ENCODE measurements at regions not wholly inside any gene's neighbourhood (a gene's known extent, or its start where the extent isn't known, plus 50 kb on each side); places are given as distances from the start of the nearest gene placed in this dataset.

GRCh38 chr1:62952596-62952995, 168.7 kb downstream of the ATG4C start:
- H3K36me3 ChIP-seq (ENCODE audit: control insufficient read depth, insufficient read depth, low read length), result no peaks in the 10 kb centered on the region
- no peaks in the 10 kb centered on the region for H3K9me3 ChIP-seq (ENCODE audit: control insufficient read depth, low read length)
- H3K4me1 ChIP-seq (ENCODE audit: control insufficient read depth, insufficient read depth, low read length, poor library complexity, severe bottlenecking), result no peaks in the 10 kb centered on the region
- H3K27ac ChIP-seq (ENCODE audit: low read depth, low read length, severe bottlenecking), result no peak overlapping the region
- WGBS, 2 experiments (ENCODE audit: insufficient coverage in 2 of 2), result no CpG with 5 or more reads among the region's 1 CpG
- no peak overlapping the region for H3K4me3 ChIP-seq (ENCODE audit: extremely low read depth, insufficient read depth, low read length, poor library complexity, severe bottlenecking)

DNA sequence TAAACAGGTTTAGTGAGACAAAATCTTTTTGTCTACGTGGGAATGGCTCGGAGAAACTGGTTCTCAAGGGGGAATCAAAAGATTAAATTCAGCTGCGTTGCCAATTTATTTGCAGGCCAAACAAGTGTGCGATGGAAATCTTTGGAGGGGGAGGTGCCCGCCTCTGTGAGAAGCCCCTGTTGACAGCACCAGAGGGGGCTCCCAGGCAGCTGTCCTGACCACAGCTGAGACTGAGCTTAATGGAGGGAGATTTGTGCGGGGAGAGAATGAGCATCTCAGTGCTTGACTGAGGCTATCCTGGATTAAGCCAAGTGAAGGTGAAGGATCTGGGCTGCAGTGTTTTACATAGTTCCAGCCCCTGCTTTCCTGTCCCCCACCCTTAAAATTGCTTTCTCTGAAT, 169.7 kb downstream of the ATG4C start:
- H3K27ac ChIP-seq (ENCODE audit: low read depth, low read length, severe bottlenecking), result no peak overlapping the region
- H3K4me1 ChIP-seq (ENCODE audit: control insufficient read depth, insufficient read depth, low read length, poor library complexity, severe bottlenecking), result no peaks in the 10 kb centered on the region
- no peaks in the 10 kb centered on the region for H3K9me3 ChIP-seq (ENCODE audit: control insufficient read depth, low read length)
- H3K36me3 ChIP-seq (ENCODE audit: control insufficient read depth, insufficient read depth, low read length), result no peaks in the 10 kb centered on the region
- WGBS, 2 experiments (ENCODE audit: insufficient coverage in 2 of 2), result 47 to 48% methylated on average over 6 of the region's 6 CpGs
- no peak overlapping the region for H3K4me3 ChIP-seq (ENCODE audit: extremely low read depth, insufficient read depth, low read length, poor library complexity, severe bottlenecking)

- WGBS, 2 experiments (ENCODE audit: insufficient coverage in 2 of 2), result 78 to 100% methylated on average over 2 to 4 of the region's 7 CpGs
- Histone ChIP-seq H3K4me3 (ENCODE audit: extremely low read depth, insufficient read depth, low read length, poor library complexity, severe bottlenecking) (no peak overlapping the region), H3K27ac (ENCODE audit: low read depth, low read length, severe bottlenecking) (no peak overlapping the region), H3K36me3 (ENCODE audit: control insufficient read depth, insufficient read depth, low read length) (no peaks in the 10 kb centered on the region), H3K4me1 (ENCODE audit: control insufficient read depth, insufficient read depth, low read length, poor library complexity, severe bottlenecking) (no peaks in the 10 kb centered on the region), H3K9me3 (ENCODE audit: control insufficient read depth, low read length) (no peaks in the 10 kb centered on the region)
These were observed 170.8 kb downstream of the ATG4C start for GRCh38 chr1:62954758-62955157.

- H3K27ac ChIP-seq (ENCODE audit: low read depth, low read length, severe bottlenecking), result no peak overlapping the region
- no peaks in the 10 kb centered on the region for H3K36me3 ChIP-seq (ENCODE audit: control insufficient read depth, insufficient read depth, low read length)
- H3K4me1 ChIP-seq (ENCODE audit: control insufficient read depth, insufficient read depth, low read length, poor library complexity, severe bottlenecking), result no peaks in the 10 kb centered on the region
- WGBS, 2 experiments (ENCODE audit: insufficient coverage in 2 of 2), result no CpG with 5 or more reads among the region's 1 CpG
- H3K9me3 ChIP-seq (ENCODE audit: control insufficient read depth, low read length), result no peaks in the 10 kb centered on the region
- no peak overlapping the region for H3K4me3 ChIP-seq (ENCODE audit: extremely low read depth, insufficient read depth, low read length, poor library complexity, severe bottlenecking)
These were observed 171.7 kb downstream of the ATG4C start for GRCh38 chr1:62955666-62956065.

DNA sequence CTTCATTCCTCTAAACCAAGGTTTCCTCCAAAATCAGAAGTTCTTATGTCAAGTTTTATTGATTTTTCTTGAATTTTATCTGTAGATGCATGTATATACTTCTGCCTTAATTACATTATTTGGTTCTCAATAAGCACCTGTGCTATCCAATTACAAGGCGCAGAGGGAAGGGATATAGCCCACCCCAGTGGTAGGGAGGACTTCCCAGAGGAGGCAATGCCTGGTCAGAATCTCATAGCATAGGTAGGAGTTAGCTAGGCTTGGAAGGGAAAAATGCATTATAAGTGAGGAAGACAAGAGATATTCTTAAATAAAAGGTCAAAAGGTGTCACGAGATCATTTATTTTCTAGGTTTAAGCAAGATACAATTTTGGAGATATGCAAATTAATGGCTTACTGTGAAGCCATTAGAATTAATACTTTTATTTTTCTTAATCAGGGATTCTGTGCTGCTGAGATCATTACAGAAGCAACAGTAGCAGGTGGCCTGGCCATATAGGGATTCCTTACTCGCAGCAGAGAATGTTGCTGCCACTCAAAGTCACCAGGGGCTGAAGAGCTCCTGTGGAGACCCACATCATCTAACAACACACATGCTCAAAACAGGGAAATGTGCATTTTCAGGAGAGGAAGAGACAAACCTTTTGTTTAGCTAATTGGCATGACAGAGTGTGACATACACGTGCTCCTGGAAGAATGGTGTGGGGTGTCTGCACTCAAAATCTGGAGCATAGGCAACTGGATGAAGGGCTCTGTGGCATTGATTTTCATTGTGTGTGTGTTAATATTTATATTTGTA, 178.3 kb downstream of the ATG4C start:
- Histone ChIP-seq H3K36me3 (ENCODE audit: control insufficient read depth, insufficient read depth, low read length) (no peaks in the 10 kb centered on the region), H3K4me1 (ENCODE audit: control insufficient read depth, insufficient read depth, low read length, poor library complexity, severe bottlenecking) (peaks cover 2% of the 10 kb centered on the region), H3K27ac (ENCODE audit: low read depth, low read length, severe bottlenecking) (no peak overlapping the region), H3K4me3 (ENCODE audit: extremely low read depth, insufficient read depth, low read length, poor library complexity, severe bottlenecking) (no peak overlapping the region), H3K9me3 (ENCODE audit: control insufficient read depth, low read length) (no peaks in the 10 kb centered on the region)
- 0 to 67% methylated on average over 1 to 2 of the region's 4 CpGs for WGBS, 2 experiments (ENCODE audit: insufficient coverage in 2 of 2)

DNA sequence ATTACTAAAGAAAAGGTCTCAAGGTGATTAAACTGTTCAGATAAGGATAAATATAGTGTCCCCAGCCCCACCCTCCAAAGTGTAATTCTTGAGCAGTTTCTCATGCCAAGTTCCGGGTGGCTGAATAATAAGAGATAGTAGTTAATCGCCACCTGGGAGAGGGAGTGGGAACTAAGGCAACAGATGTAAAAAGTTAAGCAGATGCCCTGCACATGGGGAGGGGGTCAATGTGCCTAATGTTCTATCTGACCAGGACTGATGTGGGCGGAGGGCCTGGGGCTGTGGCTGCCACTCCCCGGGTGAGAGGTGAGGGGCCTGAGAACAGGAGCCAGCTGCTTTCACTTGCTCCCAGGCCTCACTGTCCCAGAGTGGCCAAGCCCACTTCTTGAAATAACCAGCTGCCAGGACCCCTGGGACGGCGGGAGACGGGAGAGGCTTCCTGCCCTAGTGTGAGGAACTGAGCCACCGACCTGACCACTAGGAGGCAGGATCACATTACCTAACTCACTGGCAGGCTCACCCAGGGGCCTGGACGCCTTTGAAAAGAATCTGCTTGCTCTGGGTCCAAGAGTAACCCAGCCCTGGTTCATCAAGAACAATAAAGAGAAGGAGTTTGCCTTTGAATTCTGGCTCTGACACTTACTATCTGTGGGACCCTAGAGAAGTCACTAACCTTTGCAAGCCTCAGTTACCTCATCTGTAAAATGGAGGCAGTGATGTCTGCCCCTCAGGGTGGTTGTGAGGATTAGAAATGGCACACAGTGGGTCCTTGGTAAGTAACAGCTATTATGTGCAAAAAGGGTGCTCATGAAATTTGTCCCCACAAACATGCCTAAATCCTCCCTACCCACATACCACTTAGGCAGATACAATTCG, 179.2 kb downstream of the ATG4C start:
- 27 to 33% methylated on average over 7 to 10 of the region's 10 CpGs for WGBS, 2 experiments (ENCODE audit: insufficient coverage in 2 of 2)

GRCh38 chr1:62964141-62964540, 180.2 kb downstream of the ATG4C start:
- 86 to 100% methylated on average over 1 of the region's 3 CpGs for WGBS, 2 experiments (ENCODE audit: insufficient coverage in 2 of 2)
- Histone ChIP-seq H3K27ac (ENCODE audit: low read depth, low read length, severe bottlenecking) (no peak overlapping the region), H3K36me3 (ENCODE audit: control insufficient read depth, insufficient read depth, low read length) (no peaks in the 10 kb centered on the region)

More for the DNA sequence above, 179.2 kb downstream of the ATG4C start:
- peaks cover 2% of the 10 kb centered on the region for H3K4me1 ChIP-seq (ENCODE audit: control insufficient read depth, insufficient read depth, low read length, poor library complexity, severe bottlenecking)
- H3K27ac ChIP-seq (ENCODE audit: low read depth, low read length, severe bottlenecking), result no peak overlapping the region
- H3K9me3 ChIP-seq (ENCODE audit: control insufficient read depth, low read length), result no peaks in the 10 kb centered on the region
- H3K36me3 ChIP-seq (ENCODE audit: control insufficient read depth, insufficient read depth, low read length), result no peaks in the 10 kb centered on the region
- H3K4me3 ChIP-seq (ENCODE audit: extremely low read depth, insufficient read depth, low read length, poor library complexity, severe bottlenecking), result no peak overlapping the region

DNA sequence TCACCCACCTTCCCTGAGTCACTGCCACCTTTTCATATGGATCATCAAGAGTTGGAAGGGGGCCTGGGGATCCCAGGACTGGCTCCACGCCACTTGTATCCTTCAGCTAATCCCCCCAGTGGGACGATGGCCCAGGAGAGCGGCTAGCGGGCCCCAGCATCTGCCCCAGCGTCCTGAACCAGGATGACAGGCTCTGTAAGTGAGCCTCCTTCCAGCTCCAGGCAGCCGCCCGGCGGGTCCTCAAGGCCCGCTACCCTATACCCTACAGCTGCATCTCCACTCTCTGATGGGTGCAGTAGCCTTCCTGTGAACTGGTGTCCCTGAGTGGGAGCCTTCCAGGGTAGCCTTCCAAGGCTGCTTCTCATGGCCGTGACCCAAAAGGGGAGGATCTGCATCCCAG, 183.1 kb downstream of the ATG4C start:
- H3K27ac ChIP-seq (ENCODE audit: low read depth, low read length, severe bottlenecking), result no peak overlapping the region
- H3K4me1 ChIP-seq (ENCODE audit: control insufficient read depth, insufficient read depth, low read length, poor library complexity, severe bottlenecking), result peaks cover 2% of the 10 kb centered on the region
- WGBS, 2 experiments (ENCODE audit: insufficient coverage in 2 of 2), result 88 to 97% methylated on average over 3 to 7 of the region's 10 CpGs
- H3K9me3 ChIP-seq (ENCODE audit: control insufficient read depth, low read length), result no peaks in the 10 kb centered on the region
- no peaks in the 10 kb centered on the region for H3K36me3 ChIP-seq (ENCODE audit: control insufficient read depth, insufficient read depth, low read length)
- no peak overlapping the region for H3K4me3 ChIP-seq (ENCODE audit: extremely low read depth, insufficient read depth, low read length, poor library complexity, severe bottlenecking)

More at GRCh38 chr1:62964141-62964540, 180.2 kb downstream of the ATG4C start:
- Histone ChIP-seq H3K4me1 (ENCODE audit: control insufficient read depth, insufficient read depth, low read length, poor library complexity, severe bottlenecking) (peaks cover 2% of the 10 kb centered on the region), H3K4me3 (ENCODE audit: extremely low read depth, insufficient read depth, low read length, poor library complexity, severe bottlenecking) (no peak overlapping the region), H3K9me3 (ENCODE audit: control insufficient read depth, low read length) (no peaks in the 10 kb centered on the region)

DNA sequence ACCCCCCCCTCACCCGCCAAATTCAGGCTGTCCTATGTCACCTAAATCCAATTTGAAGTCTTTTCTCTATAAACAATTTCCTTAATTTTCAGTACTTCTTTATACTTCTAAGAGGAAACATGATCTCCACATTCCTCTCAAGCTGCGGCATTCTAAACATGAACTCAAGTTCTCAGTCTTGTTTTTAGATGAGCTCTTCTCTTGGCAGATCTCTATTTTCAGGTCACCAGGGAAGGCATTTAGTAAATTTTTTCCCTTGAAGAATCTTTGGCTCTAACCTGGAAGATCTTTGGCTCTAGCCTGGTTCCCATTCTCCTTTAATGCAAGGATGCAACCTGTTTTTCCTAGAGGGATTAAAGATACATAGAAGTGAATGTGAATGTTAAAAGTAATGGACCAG, 193.4 kb downstream of the ATG4C start:
- no peak overlapping the region for H3K4me3 ChIP-seq (ENCODE audit: extremely low read depth, insufficient read depth, low read length, poor library complexity, severe bottlenecking)
- no peak overlapping the region for H3K27ac ChIP-seq (ENCODE audit: low read depth, low read length, severe bottlenecking)
- WGBS, 2 experiments (ENCODE audit: insufficient coverage in 2 of 2), result 75 to 82% methylated on average over 2 of the region's 2 CpGs
- no peaks in the 10 kb centered on the region for H3K9me3 ChIP-seq (ENCODE audit: control insufficient read depth, low read length)
- H3K36me3 ChIP-seq (ENCODE audit: control insufficient read depth, insufficient read depth, low read length), result no peaks in the 10 kb centered on the region
- no peaks in the 10 kb centered on the region for H3K4me1 ChIP-seq (ENCODE audit: control insufficient read depth, insufficient read depth, low read length, poor library complexity, severe bottlenecking)

- Histone ChIP-seq H3K36me3 (ENCODE audit: control insufficient read depth, insufficient read depth, low read length) (no peaks in the 10 kb centered on the region), H3K4me1 (ENCODE audit: control insufficient read depth, insufficient read depth, low read length, poor library complexity, severe bottlenecking) (no peaks in the 10 kb centered on the region), H3K9me3 (ENCODE audit: control insufficient read depth, low read length) (no peaks in the 10 kb centered on the region), H3K27ac (ENCODE audit: low read depth, low read length, severe bottlenecking) (no peak overlapping the region), H3K4me3 (ENCODE audit: extremely low read depth, insufficient read depth, low read length, poor library complexity, severe bottlenecking) (no peak overlapping the region)
- 90 to 100% methylated on average over 1 of the region's 2 CpGs for WGBS, 2 experiments (ENCODE audit: insufficient coverage in 2 of 2)
These were observed 194.8 kb downstream of the ATG4C start for GRCh38 chr1:62978741-62979140.

GRCh38 chr1:62981434-62981833, 197.5 kb downstream of the ATG4C start:
- H3K4me1 ChIP-seq (ENCODE audit: control insufficient read depth, insufficient read depth, low read length, poor library complexity, severe bottlenecking), result no peaks in the 10 kb centered on the region
- H3K27ac ChIP-seq (ENCODE audit: low read depth, low read length, severe bottlenecking), result no peak overlapping the region
- 94% methylated on average over 3 to 5 of the region's 5 CpGs for WGBS, 2 experiments (ENCODE audit: insufficient coverage in 2 of 2)
- no peaks in the 10 kb centered on the region for H3K36me3 ChIP-seq (ENCODE audit: control insufficient read depth, insufficient read depth, low read length)
- H3K4me3 ChIP-seq (ENCODE audit: extremely low read depth, insufficient read depth, low read length, poor library complexity, severe bottlenecking), result no peak overlapping the region
- no peaks in the 10 kb centered on the region for H3K9me3 ChIP-seq (ENCODE audit: control insufficient read depth, low read length)
